ENCODE measurements at regions not wholly inside any gene's neighbourhood (a gene's known extent, or its start where the extent isn't known, plus 50 kb on each side); places are given as distances from the start of the nearest gene placed in this dataset.

DNA sequence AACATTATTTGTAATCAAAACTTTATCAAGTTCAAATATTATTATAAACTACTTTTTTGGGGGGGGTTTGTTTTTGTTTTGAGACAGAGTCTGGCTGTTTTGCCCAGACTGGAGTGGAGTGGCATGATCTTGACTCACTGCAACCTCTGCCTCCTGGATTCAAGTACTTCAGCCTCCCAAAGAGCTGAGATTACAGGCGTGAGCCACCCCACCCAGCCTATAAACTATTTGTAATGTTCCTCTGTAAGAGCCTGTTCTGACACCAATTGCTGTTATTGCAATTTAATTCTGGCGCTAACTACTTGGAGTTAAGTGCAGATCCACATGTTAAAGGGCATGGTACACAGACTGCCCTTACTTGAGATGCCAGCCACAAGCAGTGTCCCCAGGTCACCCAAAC is 478.1 kb upstream of the NRP1 start:
- no peak for DNase-seq

DNA sequence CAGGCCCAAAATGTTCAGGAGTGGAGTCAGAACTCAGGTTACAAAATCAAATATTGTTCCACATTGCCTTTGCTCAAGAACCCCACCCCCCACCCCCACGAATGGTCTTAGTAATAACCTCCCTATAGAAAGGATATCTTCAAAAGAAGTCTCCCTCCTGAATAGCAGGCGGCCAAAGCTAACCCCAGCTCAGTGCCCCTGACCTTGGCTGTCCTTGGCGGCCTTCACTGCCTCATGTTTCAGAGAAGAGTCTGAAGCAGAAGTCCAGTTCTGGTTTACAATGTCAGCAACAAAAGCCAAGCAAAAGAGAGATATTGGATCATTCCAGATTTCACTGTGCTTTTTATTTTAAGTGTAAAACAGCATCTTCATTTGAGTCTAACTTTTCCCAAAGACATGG is 476.5 kb upstream of the NRP1 start:
- no peak for DNase-seq

DNA sequence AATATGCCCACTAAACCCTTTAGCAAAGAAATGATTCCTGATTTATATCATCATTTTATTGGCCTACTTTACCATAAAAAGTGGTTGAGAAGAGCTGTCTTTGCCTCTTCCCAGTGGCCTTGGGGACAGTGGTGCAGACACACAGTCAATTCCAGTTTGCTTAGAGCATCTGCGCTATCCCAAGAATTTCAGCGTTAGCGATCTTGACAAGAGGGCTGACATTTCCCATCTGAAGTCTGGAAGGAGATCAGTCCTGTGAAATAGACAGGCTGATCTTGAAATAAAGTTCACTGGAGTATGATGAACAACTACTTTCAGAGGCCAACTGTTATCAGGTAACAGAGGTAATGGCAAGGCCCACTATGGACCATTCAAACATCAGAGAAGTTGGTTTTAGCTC is 475.3 kb upstream of the NRP1 start:
- no peak for DNase-seq

DNA sequence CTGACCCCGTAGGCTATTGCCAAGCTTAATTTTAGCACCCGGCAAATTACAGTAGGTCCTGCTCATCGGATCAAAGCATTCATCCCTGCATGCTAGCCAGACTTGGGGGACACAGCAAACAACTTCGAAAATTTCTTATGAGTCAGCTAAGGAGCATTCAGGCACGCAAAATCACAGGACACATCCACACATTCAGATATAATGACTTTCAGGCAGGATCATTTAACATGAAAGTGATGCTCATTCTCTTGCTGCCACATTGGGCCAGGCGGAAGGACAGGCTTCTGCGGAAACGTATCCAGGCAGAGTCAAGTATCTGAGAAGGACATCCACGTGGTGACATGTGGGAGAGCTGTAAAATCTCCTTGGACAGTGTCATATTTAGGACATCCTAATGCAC is 474.0 kb upstream of the NRP1 start:
- DNase-seq: no peak

DNA sequence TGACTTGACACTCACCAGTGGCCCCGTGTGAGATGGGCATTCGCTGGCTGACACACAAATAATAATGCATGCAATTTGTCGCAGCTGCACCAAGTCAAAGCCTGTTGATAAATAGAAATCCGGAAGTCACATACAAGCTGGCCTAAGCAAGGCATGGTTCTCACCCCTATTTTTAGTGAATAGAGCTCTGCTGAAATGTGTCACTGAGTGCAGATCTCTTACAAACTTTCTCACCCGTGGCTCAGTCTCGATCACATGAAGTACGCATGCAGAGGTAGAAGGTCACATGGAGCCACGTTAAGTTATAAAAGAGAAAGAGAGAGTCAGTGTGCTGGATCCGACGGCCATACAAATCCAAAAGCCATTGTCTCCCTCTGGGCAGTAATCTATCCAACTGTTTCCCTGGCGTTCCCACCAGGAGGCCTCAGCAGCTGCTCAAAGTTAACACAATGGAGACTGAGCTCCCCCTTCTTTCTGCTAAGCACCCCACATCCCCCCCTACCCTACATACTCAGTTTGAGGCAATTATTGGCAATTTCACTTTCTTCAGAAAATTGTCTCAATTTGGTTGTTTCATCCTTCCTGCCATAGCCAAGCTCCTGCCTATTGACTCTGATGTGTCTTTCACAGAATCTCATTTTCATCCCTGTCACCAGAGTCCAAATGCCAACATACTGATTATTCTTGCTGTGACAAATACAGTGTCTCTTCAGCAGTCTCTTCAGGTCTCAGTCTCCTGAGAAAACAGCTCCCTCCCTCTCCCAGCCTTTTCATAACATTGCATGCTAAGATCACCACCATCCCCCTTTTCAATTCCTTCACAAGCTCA is 473.3 kb upstream of the NRP1 start:
- no peak for DNase-seq

DNA sequence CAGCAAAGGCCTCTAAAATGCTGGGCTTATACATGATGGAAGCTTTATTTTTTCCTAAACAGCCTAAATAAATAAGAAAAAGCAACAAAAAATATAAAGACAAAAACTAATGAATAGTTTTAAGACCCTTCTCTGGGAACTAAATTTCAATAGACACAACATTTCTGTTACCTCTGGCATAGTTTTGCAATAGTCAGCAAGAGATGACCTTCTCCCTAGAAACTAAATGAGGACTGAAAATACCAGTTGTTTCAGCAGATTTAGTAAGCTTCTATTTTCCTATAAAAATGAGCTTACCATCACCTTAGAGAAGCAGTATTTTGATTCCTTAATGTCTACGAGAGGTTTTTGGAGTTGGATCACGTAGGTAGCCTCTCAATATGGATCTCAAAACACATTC is 471.4 kb upstream of the NRP1 start:
- DNase-seq: no peak

DNA sequence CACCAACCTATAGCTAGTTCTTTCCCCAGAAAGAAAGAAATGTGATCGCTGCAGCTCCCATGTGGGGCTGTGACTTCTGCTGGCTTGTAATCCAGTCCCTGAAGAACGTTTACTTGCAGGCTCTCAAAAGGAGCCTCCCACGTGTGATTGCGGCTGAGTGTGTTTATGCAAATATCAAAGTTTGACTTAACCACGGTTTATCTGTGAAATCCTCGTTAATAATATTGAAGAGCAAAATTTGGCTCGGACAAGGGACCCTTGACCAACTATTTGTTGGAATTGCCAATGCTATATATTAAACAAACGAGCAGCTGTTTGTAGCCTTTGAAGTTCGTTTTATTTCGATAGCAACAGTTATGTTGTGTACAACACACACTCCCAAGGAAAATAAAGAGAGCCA is 470.1 kb upstream of the NRP1 start:
- DNase-seq: peak; percentile 73 to 81

DNA sequence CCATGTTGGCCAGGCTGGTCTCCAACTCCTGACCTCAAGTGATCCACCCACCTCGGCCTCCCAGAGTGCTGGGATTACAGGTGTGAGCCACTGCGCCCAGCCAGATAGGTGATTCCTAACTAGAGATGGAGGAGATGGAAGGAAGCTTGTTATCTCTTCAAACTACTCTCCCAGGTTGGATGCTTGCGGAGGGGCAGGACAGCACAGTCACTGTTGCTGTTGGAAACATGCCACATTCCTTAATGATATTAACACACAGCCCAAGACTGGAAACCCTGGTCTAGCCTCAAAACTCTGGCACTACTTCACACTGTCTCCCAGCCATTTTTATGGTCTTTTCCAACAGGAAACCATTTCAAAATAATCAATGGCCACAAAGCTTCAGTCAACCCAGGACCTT is 468.8 kb upstream of the NRP1 start:
- no peak for DNase-seq

DNA sequence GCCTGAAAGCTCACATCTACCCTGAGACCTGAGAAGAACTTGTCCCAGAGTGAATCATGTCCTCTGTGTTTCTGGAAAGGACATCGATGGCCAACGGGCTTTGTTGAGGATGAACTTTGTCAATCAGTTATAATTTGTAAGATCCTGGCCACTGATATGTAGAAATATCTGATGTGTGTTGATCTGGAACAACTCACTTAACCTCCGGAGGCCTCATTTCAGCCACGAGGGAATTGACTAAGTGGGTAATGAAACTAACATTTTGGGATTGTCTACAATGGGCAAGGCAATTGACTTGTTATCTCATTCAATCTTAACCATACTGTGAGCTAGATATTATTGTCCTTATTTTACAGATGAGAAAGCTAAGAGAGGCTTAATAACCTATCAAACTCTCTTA is 468.1 kb upstream of the NRP1 start:
- no peak for DNase-seq

DNA sequence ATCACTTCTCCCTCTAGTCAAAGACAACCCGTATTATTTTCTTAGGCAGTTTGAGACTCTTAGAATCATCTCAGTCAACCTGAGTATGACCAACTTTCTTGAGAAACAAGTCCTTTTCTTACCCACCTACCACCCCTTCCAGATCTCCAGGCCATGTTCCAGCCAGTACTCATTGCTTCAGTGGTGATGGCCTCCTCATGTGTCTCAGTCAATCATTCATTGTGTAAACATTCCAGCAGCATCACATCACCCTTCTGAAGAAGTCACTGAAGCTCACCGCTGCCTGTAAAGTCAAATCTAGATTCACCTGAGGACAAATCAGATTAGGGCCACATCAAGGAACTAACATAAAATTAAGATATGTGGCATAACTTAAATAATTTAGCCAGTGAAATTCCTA is 467.2 kb upstream of the NRP1 start:
- DNase-seq: no peak

DNA sequence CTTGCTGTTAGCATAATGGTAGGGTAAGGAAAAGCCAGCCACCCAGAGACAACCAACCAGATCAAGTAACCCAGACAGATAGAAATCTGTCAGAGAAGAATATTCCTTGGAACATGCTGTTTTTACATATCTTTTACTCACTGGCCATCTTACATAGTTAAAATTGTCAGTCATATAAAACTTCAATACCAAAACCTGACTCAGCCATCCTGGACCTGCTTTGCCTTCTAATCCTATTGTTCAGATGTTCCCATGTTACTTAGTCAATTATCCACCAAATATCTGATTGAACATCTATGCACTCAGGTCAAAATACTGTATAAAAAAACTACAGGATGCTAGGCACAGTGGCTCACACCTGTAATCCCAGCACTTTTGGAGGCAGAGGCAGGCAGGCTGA is 466.5 kb upstream of the NRP1 start:
- no peak for DNase-seq

DNA sequence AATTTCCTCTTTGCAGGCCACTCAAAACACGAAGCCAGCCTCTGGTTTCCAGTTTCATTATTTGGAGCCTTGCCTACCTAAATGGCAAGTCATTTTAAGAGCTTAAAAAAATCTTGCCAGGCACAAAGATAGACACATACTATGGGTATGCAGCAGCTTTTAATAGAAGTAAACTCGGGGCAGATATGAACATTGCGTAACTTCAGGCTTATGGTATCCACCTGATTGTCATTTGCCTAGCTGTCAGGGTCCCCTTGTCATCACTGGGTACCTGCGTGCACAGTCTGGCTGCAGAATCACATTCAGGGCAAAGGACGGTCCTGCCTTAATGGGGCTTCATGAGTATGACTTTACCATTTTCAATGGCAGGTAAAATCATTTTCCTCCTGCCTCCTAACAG is 466.1 kb upstream of the NRP1 start:
- DNase-seq: no peak

DNA sequence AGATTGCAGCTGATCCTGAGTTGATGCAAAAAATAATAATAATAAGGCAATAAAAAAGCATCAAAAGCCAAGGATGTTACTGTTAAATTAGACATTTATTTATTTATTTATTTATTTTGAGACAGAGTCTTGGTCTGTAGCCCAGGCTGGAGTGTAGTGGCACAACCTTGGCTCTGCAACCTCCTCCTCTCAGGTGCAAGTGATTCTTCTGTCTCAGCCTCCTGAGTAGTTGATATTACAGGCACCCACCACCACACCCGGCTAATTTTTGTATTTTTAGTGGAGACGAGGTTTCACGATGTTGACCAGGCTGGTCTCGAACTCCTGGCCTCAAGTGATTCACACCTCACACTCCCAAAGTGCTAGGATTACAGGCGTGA is 465.5 kb upstream of the NRP1 start:
- DNase-seq: no peak

DNA sequence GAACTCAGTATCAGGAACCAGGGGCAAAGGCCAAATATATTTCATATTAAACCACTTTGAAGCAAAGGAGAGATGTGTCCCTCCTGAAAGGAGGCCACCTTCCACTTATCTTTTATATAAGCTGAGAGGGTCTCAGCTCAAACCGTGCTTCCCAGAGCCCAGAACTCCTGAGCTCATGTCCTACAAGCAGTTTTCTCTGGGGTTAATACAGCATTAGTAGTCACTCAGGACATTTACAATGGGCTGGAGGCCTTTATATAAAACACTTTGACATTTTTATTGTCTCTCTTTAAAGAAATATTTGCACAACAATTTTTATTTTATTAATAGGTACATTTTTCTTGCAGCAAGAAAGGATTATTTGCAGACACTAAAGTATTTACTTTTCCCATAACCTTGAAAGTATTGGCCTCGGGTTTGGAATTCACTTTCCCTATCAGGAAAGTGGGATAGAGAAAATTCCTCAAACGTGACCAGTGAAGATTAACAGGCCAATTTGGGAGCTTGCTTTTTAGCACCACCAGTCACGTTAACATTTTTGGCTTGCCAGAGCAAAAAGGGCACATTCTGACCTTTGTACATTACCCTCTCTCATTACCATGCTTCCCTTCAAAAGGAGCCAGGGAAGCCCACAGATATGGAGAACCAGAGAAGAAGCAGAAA is 464.9 kb upstream of the NRP1 start:
- no peak for DNase-seq

DNA sequence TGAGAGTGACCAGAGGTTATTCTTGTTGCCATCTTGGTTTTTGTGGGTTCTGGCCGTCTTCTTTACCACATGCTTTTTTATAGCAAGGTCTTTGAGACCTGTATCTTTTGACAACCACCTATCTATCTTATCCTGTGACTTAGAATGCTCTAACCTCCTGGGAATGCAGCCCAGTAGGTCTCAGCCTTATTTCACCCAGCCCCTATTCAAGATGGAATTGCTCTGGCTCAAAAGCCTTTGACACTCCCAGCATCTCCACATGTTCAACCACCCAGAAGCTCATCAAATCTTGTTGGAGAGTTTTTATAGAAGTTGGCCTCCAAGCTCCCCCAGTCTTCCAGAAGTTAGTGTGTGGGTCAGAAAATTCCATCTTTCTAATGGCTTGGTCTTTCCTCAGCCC is 464.3 kb upstream of the NRP1 start:
- no peak for DNase-seq

DNA sequence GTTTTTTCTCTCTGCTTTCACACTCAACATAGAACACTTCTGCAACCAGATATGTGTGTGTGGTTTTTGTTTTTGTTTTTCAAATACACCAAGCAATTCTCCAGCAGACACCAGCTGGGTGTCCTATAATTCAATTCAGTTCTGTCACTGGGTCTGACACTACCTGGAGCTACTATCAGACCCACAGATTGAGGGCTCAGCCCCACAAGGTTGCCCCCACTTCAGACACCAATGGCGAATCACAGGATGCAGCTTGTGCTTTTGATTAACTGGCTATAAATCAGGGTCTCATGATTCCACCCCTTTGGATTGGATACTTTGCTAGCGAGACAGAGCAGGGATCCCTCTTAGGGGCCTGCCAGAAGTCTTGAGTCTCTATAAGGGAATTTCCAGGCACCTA is 462.2 kb upstream of the NRP1 start:
- no peak for DNase-seq

DNA sequence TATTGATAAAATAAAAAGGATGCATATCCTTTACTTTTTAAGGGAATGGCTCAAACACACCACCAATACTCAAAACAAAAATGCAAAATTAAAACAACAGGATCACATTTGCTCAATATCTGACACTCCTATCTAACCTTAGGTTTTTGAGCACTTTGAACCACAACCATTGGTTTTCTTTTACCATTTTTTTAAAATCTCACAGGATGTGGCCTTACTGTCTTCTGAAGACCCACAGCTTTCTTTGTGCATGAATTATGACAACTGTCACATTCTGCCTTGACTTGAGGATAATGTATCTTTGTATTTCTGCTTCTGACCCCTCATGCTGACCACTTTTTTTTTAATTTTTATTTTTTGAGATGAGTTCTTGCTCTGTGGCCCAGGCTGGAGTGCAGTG is 461.1 kb upstream of the NRP1 start:
- no peak for DNase-seq

DNA sequence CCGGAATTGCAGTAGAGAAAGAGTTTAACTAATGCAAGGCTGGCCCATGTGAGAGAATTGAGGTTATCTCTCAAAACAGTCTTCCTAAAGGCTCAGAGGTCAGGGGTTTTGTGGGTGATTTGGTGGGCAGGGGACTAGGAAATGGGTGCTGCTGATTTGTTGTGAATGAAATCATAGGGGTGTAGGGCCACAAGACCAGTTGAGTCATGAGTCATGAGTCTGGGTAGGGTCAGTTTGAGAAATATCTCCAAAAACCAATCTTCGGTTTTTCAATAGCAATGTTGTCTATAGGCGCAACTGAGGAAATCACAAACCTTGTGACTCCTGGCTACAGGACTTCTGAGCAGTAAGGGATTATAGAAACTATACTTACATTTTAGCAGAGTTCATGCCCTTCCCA is 460.0 kb upstream of the NRP1 start:
- DNase-seq: no peak

DNA sequence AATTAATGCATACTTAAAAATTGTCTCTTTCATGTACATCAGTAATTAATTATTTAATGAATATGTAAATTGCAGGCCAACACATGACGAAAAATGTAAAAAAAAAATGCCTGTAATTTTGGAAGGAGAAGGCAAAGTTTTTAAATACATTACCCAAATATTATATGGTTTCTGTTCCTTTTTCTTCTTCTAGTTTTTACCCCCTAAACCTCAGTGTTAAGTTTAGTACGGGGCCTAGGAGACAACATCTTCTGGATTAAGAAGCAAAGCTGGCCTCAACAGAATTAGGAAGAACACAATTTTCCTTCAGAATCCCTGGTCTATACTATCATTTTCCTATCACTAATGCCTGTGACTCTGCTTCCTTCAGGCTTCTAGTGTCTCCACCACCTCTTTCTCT is 459.3 kb upstream of the NRP1 start:
- no peak for DNase-seq

DNA sequence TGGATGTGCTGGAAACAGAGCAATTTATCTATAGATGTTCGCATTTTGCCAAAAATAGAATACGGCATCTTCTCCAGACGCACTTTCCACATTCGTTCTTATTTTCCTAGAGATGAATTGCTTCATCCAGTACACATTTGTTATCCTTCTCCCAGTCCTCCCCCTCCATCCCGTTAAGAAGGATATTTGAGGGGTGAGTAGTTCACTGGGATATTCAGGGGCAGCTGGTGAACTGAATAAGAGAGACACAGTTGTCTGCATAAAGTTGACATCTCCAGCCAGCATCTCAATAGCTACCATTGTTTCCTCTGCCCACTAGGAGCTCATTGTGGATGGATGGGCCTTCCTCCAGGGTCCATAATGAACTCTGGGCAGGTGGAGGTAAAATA is 456.8 kb upstream of the NRP1 start:
- no peak for DNase-seq

DNA sequence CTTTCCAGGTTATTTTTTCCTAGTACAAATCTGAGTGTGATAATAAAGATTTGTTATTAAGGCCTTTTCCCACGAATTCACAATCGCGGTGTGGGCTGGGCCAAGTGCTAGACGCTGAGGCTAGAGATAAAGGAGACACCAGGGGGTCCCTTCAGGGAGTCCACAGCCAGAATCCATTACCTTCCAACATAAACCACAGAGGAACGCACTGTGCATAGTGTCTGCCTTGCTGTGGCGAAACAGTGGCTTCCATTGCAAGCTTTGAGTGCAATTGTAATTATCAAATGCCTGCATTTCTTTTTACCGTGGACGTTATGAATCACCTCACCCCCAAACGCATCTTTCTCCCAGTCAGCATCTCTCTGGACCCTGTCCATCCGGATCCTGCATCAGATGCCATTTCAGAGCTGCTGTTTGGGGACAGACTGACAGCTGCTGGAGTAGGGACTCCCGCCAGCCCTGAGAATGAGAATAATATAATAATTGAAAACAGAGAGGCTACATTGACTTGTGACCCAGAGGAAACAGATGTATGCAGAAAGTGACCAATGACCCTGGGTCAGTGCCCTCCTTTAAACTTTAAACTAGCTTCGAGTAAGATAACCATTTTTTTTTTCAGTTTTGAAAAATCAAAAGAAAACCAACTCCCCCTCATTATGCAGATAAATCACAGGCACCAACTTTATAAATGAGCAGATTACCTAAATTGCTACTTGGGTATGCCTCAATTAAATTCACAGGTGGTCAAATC is 456.2 kb upstream of the NRP1 start:
- DNase-seq: no peak

DNA sequence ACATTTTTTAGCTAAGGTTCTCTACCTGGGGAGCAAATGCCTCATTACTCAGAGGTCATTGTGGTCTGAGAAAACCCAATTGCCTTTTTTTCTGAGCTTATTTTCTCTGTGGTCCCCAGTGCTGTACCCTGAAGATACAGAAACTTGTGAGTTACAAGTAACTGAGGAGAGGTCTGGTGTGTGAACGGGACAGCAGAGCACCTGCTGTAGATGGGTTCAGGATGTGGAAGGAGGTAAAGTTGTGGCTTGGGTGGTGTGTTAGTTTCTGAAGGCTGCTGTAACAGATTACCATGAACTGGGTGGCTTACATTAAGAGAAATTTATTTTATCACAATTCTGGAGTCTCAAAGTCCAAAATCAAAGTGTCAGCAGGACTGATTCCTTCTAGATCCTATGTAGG is 449.1 kb upstream of the NRP1 start:
- DNase-seq: no peak

DNA sequence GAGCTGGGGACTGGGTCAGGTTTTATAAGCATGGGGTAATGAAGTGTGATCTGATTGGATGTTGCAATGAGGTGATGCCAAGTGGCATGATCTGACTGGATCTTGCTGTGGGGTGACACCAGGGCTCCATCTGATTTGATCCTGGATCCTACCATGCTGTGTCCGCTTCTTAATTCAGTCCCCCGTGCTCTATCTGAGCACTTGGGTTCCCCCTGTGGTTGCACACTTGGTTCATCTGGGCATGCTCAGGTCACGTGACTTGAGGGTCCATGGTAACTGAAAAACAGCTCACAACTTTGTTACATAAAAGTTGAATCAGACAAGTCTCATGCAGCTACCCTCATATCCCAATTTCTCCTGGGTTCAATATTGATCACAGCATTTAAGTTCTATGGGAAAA is 448.6 kb upstream of the NRP1 start:
- DNase-seq: no peak
